ENCODE measurements at regions not wholly inside any gene's neighbourhood (a gene's known extent, or its start where the extent isn't known, plus 50 kb on each side); places are given as distances from the start of the nearest gene placed in this dataset.
A peak's percentile ranks its signal among the peaks of the same experiment; 100 is the strongest.

DNA sequence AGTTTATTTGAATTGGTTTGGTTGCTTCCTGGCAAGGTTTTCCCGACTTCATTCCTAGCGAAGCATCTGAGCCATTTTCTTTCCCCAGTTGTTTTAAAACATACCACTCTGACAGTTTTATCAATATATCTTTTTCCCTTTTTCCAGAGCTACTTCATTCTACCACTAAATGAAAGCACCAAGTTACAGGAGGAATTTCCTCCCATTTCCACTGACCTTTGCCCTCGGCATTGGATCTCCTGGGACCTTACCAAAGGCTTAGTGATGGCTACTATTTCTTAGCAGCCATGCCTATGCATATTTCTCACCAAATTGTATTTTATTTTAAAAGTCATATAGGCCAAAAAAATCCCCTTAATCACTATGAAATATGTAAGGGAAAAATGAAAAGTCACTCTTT, 150.5 kb downstream of the ZNF330 start:
- no peak overlapping the region for H3K4me2 ChIP-seq (ENCODE audit: insufficient read depth, low read length)
- no peaks in the 10 kb centered on the region for H3K36me3 ChIP-seq (ENCODE audit: insufficient read depth, low read length)
- TF ChIP-seq, protein P1, sequence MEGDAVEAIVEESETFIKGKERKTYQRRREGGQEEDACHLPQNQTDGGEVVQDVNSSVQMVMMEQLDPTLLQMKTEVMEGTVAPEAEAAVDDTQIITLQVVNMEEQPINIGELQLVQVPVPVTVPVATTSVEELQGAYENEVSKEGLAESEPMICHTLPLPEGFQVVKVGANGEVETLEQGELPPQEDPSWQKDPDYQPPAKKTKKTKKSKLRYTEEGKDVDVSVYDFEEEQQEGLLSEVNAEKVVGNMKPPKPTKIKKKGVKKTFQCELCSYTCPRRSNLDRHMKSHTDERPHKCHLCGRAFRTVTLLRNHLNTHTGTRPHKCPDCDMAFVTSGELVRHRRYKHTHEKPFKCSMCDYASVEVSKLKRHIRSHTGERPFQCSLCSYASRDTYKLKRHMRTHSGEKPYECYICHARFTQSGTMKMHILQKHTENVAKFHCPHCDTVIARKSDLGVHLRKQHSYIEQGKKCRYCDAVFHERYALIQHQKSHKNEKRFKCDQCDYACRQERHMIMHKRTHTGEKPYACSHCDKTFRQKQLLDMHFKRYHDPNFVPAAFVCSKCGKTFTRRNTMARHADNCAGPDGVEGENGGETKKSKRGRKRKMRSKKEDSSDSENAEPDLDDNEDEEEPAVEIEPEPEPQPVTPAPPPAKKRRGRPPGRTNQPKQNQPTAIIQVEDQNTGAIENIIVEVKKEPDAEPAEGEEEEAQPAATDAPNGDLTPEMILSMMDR (IDR thresholded peaks at IDR 0.05; ENCODE audit: extremely low read depth, low read depth, low read length), result no peak
- H4K20me1 ChIP-seq (ENCODE audit: insufficient read depth, low read length), result no peaks in the 10 kb centered on the region
- H2AFZ ChIP-seq (ENCODE audit: low read length), result no peak overlapping the region
- no peaks in the 10 kb centered on the region for H3K79me2 ChIP-seq (ENCODE audit: insufficient read depth, low read length)
- H3K4me3 ChIP-seq (ENCODE audit: insufficient read depth, low read length), result no peak overlapping the region
- H3K4me1 ChIP-seq (ENCODE audit: insufficient read depth, low read length), result peaks cover 6% of the 10 kb centered on the region
- H3K9me3 ChIP-seq (ENCODE audit: low read depth, low read length), result peaks cover 2% of the 10 kb centered on the region
- H3K27me3 ChIP-seq (ENCODE audit: insufficient read depth, low read length), result no peaks in the 10 kb centered on the region
- no peak for DNase-seq (ENCODE audit: insufficient read length, low spot score, missing footprints)
- no peak overlapping the region for H3K27ac ChIP-seq (ENCODE audit: low read depth, low read length)

DNA sequence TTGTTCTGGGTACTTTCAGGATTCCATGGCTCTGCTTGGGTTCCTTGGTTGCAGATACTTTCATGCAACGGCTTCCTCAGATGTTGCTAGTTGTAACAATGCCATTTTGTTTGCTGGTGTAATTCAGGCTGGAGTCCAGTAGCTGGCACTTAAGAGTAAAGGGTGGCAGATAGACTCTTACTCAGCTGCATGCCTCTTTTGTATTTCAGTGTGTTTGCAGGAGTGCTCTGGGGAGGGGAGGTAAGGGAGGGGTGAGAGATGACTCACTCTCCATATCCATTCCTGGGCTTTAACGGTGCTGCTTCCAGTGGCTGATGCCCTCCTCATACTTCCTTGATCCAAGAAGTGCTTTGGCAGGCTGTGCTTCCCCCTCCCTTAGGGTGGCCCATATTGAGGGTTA, 155.2 kb downstream of the ZNF330 start:
- TF ChIP-seq, protein P1 (IDR thresholded peaks at IDR 0.05; ENCODE audit: extremely low read depth, low read depth, low read length), result peak; percentile 75
- H4K20me1 ChIP-seq (ENCODE audit: insufficient read depth, low read length), result no peaks in the 10 kb centered on the region
- H3K9me3 ChIP-seq (ENCODE audit: low read depth, low read length), result peaks cover 2% of the 10 kb centered on the region
- no peak overlapping the region for H3K4me3 ChIP-seq (ENCODE audit: insufficient read depth, low read length)
- no peaks in the 10 kb centered on the region for H3K27me3 ChIP-seq (ENCODE audit: insufficient read depth, low read length)
- H3K36me3 ChIP-seq (ENCODE audit: insufficient read depth, low read length), result no peaks in the 10 kb centered on the region
- no peak overlapping the region for H2AFZ ChIP-seq (ENCODE audit: low read length)
- H3K4me1 ChIP-seq (ENCODE audit: insufficient read depth, low read length), result peaks cover 6% of the 10 kb centered on the region
- peak; percentile 92 for DNase-seq (ENCODE audit: insufficient read length, low spot score, missing footprints)
- no peaks in the 10 kb centered on the region for H3K79me2 ChIP-seq (ENCODE audit: insufficient read depth, low read length)
- no peak overlapping the region for H3K27ac ChIP-seq (ENCODE audit: low read depth, low read length)
- no peak overlapping the region for H3K4me2 ChIP-seq (ENCODE audit: insufficient read depth, low read length)

DNA sequence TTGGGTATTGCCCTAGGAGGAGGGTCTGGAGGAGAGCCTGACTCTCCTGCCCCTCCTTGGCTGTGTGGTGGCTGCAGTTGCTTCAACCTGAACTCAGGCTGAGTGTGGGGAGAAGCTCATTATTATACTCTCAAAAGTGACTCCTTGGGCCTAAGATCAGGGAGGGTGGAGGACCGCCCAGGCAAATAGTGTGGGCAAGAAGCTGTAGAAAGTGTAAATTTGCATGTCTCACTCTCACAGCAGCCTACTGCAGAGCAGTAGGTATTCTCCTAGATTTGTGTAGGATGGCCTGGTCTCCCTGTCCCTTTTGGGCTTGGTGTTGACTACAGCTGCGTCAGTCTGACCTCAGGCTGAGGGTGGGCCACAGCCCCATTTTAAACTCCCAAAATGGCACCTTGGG, 156.1 kb downstream of the ZNF330 start:
- H4K20me1 ChIP-seq (ENCODE audit: insufficient read depth, low read length), result no peaks in the 10 kb centered on the region
- H3K27ac ChIP-seq (ENCODE audit: low read depth, low read length), result no peak overlapping the region
- H3K79me2 ChIP-seq (ENCODE audit: insufficient read depth, low read length), result no peaks in the 10 kb centered on the region
- H3K4me2 ChIP-seq (ENCODE audit: insufficient read depth, low read length), result no peak overlapping the region
- H3K36me3 ChIP-seq (ENCODE audit: insufficient read depth, low read length), result no peaks in the 10 kb centered on the region
- peaks cover 2% of the 10 kb centered on the region for H3K9me3 ChIP-seq (ENCODE audit: low read depth, low read length)
- H3K4me1 ChIP-seq (ENCODE audit: insufficient read depth, low read length), result peaks cover 6% of the 10 kb centered on the region
- TF ChIP-seq, protein P1 (IDR thresholded peaks at IDR 0.05; ENCODE audit: extremely low read depth, low read depth, low read length), result no peak
- H2AFZ ChIP-seq (ENCODE audit: low read length), result no peak overlapping the region
- no peak overlapping the region for H3K4me3 ChIP-seq (ENCODE audit: insufficient read depth, low read length)
- DNase-seq (ENCODE audit: insufficient read length, low spot score, missing footprints), result peak; percentile 6
- no peaks in the 10 kb centered on the region for H3K27me3 ChIP-seq (ENCODE audit: insufficient read depth, low read length)

DNA sequence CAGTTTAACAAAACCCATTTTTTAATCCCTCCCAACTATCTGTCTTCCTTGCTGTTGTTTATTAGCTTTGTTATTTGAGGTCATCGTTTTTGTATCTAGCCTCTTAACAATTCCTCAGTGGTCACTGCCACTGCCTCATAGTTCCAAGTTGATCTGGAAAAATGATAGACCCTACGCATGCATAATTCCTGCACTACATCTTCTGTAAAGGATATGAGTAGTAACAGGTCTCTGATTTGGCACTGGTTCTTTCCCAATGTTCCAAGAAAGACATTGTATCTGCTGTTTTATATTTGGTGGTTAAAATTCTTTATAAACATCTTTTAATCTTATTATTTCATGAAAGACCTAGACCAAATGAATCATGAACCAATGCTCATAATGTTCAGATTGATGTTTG, 166.6 kb downstream of the ZNF330 start:
- Histone ChIP-seq H3K36me3 (ENCODE audit: insufficient read depth, low read length) (no peaks in the 10 kb centered on the region), H3K4me3 (ENCODE audit: insufficient read depth, low read length) (no peak overlapping the region), H3K27ac (ENCODE audit: low read depth, low read length) (no peak overlapping the region), H3K4me1 (ENCODE audit: insufficient read depth, low read length) (peaks cover 3% of the 10 kb centered on the region), H3K27me3 (ENCODE audit: insufficient read depth, low read length) (no peaks in the 10 kb centered on the region), H4K20me1 (ENCODE audit: insufficient read depth, low read length) (no peaks in the 10 kb centered on the region), H2AFZ (ENCODE audit: low read length) (no peak overlapping the region), H3K4me2 (ENCODE audit: insufficient read depth, low read length) (no peak overlapping the region), H3K9me3 (ENCODE audit: low read depth, low read length) (no peaks in the 10 kb centered on the region), H3K79me2 (ENCODE audit: insufficient read depth, low read length) (no peaks in the 10 kb centered on the region)
- no peak for DNase-seq (ENCODE audit: insufficient read length, low spot score, missing footprints)
- TF ChIP-seq, protein P1 (IDR thresholded peaks at IDR 0.05; ENCODE audit: extremely low read depth, low read depth, low read length), result no peak
